T-helper 1 cell treated with Interleukin-12 subunit alpha and Interleukin-12 subunit beta and Interleukin-4 antibody, amounts not matched to agents 30 μg/mL and 1 μg/mL, for 36 hours (primary cell): ENCODE measurements at regions not wholly inside any gene's neighbourhood (a gene's known extent, or its start where the extent isn't known, plus 50 kb on each side); places are given as distances from the start of the nearest gene placed in this dataset.

Experiments used
- H3K27ac Mint-ChIP-seq: one replicate; pipeline ENCODE4 v1.8.0; 2021; ENCODE audit warnings: mild to moderate bottlenecking, mixed read lengths
- H3K27me3 Mint-ChIP-seq: one replicate; pipeline ENCODE4 v1.8.0; 2021; ENCODE audit warnings: low read depth, mixed read lengths
- H3K36me3 Mint-ChIP-seq: one replicate; pipeline ENCODE4 v1.8.0; 2021; ENCODE audit warnings: low read depth, mixed read lengths
- H3K4me1 Mint-ChIP-seq: one replicate; pipeline ENCODE4 v1.8.0; 2021; ENCODE audit warnings: low read depth, mixed read lengths
- H3K4me3 Mint-ChIP-seq: one replicate; pipeline ENCODE4 v1.8.0; 2021; ENCODE audit warnings: mild to moderate bottlenecking, moderate library complexity, mixed read lengths
- H3K9me3 Mint-ChIP-seq: one replicate; pipeline ENCODE4 v1.8.0; 2021; ENCODE audit warnings: mixed read lengths

- H3K4me3 Mint-ChIP-seq, result no peak overlapping the region
- H3K27ac Mint-ChIP-seq, result no peak overlapping the region
- peaks cover 12% of the 10 kb centered on the region for H3K9me3 Mint-ChIP-seq
- H3K36me3 Mint-ChIP-seq, result no peaks in the 10 kb centered on the region
- H3K27me3 Mint-ChIP-seq, result no peaks in the 10 kb centered on the region
- no peaks in the 10 kb centered on the region for H3K4me1 Mint-ChIP-seq
Observed at GRCh38 chr22:47816121-47816862, 1053.8 kb downstream of the TBC1D22A start.

- H3K4me3 Mint-ChIP-seq, result no peak overlapping the region
- no peaks in the 10 kb centered on the region for H3K27me3 Mint-ChIP-seq
- H3K27ac Mint-ChIP-seq, result no peak overlapping the region
Observed at GRCh38 chr22:47814474-47814873, 1052.0 kb downstream of the TBC1D22A start.

GRCh38 chr22:47813661-47814060, 1051.2 kb downstream of the TBC1D22A start:
- H3K36me3 Mint-ChIP-seq, result no peaks in the 10 kb centered on the region
- no peaks in the 10 kb centered on the region for H3K4me1 Mint-ChIP-seq
- H3K4me3 Mint-ChIP-seq, result no peak overlapping the region
- H3K9me3 Mint-ChIP-seq, result peaks cover 16% of the 10 kb centered on the region
- no peak overlapping the region for H3K27ac Mint-ChIP-seq
- H3K27me3 Mint-ChIP-seq, result no peaks in the 10 kb centered on the region

More at GRCh38 chr22:47814474-47814873, 1052.0 kb downstream of the TBC1D22A start:
- Mint-ChIP-seq H3K4me1 (no peaks in the 10 kb centered on the region), H3K36me3 (no peaks in the 10 kb centered on the region), H3K9me3 (peaks cover 18% of the 10 kb centered on the region)

- Mint-ChIP-seq H3K36me3 (no peaks in the 10 kb centered on the region), H3K9me3 (peaks cover 10% of the 10 kb centered on the region), H3K27me3 (no peaks in the 10 kb centered on the region), H3K4me3 (no peak overlapping the region), H3K27ac (no peak overlapping the region), H3K4me1 (no peaks in the 10 kb centered on the region)
Observed at GRCh38 chr22:47811971-47812370, 1049.5 kb downstream of the TBC1D22A start.

GRCh38 chr22:47810505-47811500, 1048.4 kb downstream of the TBC1D22A start:
- Mint-ChIP-seq H3K27ac (no peak overlapping the region), H3K9me3 (peaks cover 6% of the 10 kb centered on the region), H3K27me3 (no peaks in the 10 kb centered on the region), H3K4me1 (no peaks in the 10 kb centered on the region), H3K4me3 (no peak overlapping the region), H3K36me3 (no peaks in the 10 kb centered on the region)

GRCh38 chr22:47808886-47809620, 1046.6 kb downstream of the TBC1D22A start:
- H3K4me1 Mint-ChIP-seq, result no peaks in the 10 kb centered on the region
- H3K36me3 Mint-ChIP-seq, result no peaks in the 10 kb centered on the region
- peaks cover 6% of the 10 kb centered on the region for H3K9me3 Mint-ChIP-seq
- H3K4me3 Mint-ChIP-seq, result no peak overlapping the region
- no peaks in the 10 kb centered on the region for H3K27me3 Mint-ChIP-seq
- no peak overlapping the region for H3K27ac Mint-ChIP-seq

- no peaks in the 10 kb centered on the region for H3K27me3 Mint-ChIP-seq
- H3K9me3 Mint-ChIP-seq, result peaks cover 6% of the 10 kb centered on the region
- H3K36me3 Mint-ChIP-seq, result no peaks in the 10 kb centered on the region
- no peaks in the 10 kb centered on the region for H3K4me1 Mint-ChIP-seq
- no peak overlapping the region for H3K4me3 Mint-ChIP-seq
- no peak overlapping the region for H3K27ac Mint-ChIP-seq
Observed at GRCh38 chr22:47808236-47808635, 1045.8 kb downstream of the TBC1D22A start.

GRCh38 chr22:47807506-47807905, 1045.1 kb downstream of the TBC1D22A start:
- Mint-ChIP-seq H3K4me3 (no peak overlapping the region), H3K27me3 (no peaks in the 10 kb centered on the region)

GRCh38 chr22:47806894-47807293, 1044.4 kb downstream of the TBC1D22A start:
- Mint-ChIP-seq H3K9me3 (peaks cover 6% of the 10 kb centered on the region), H3K4me3 (no peak overlapping the region), H3K36me3 (no peaks in the 10 kb centered on the region), H3K27me3 (no peaks in the 10 kb centered on the region), H3K27ac (no peak overlapping the region), H3K4me1 (no peaks in the 10 kb centered on the region)

More at GRCh38 chr22:47807506-47807905, 1045.1 kb downstream of the TBC1D22A start:
- Mint-ChIP-seq H3K4me1 (no peaks in the 10 kb centered on the region), H3K27ac (no peak overlapping the region), H3K9me3 (peaks cover 6% of the 10 kb centered on the region), H3K36me3 (no peaks in the 10 kb centered on the region)

GRCh38 chr22:47805394-47805935, 1043.0 kb downstream of the TBC1D22A start:
- no peak overlapping the region for H3K4me3 Mint-ChIP-seq
- peaks cover 3% of the 10 kb centered on the region for H3K27me3 Mint-ChIP-seq
- H3K27ac Mint-ChIP-seq, result no peak overlapping the region
- H3K4me1 Mint-ChIP-seq, result no peaks in the 10 kb centered on the region
- H3K36me3 Mint-ChIP-seq, result no peaks in the 10 kb centered on the region
- H3K9me3 Mint-ChIP-seq, result peaks cover 6% of the 10 kb centered on the region

GRCh38 chr22:47804281-47804680, 1041.8 kb downstream of the TBC1D22A start:
- Mint-ChIP-seq H3K4me3 (no peak overlapping the region), H3K36me3 (no peaks in the 10 kb centered on the region), H3K9me3 (no peaks in the 10 kb centered on the region), H3K4me1 (no peaks in the 10 kb centered on the region), H3K27me3 (peaks cover 3% of the 10 kb centered on the region), H3K27ac (no peak overlapping the region)

- no peaks in the 10 kb centered on the region for H3K4me1 Mint-ChIP-seq
- H3K27me3 Mint-ChIP-seq, result peaks cover 3% of the 10 kb centered on the region
- H3K4me3 Mint-ChIP-seq, result no peak overlapping the region
- no peaks in the 10 kb centered on the region for H3K36me3 Mint-ChIP-seq
- no peaks in the 10 kb centered on the region for H3K9me3 Mint-ChIP-seq
- H3K27ac Mint-ChIP-seq, result no peak overlapping the region
Observed at GRCh38 chr22:47802421-47802820, 1040.0 kb downstream of the TBC1D22A start.

- Mint-ChIP-seq H3K4me3 (no peak overlapping the region), H3K36me3 (no peaks in the 10 kb centered on the region), H3K4me1 (no peaks in the 10 kb centered on the region), H3K9me3 (no peaks in the 10 kb centered on the region), H3K27ac (no peak overlapping the region), H3K27me3 (peaks cover 3% of the 10 kb centered on the region)
Observed at GRCh38 chr22:47801541-47802245, 1039.2 kb downstream of the TBC1D22A start.
